HG02938 (cell line): ENCODE measurements at regions not wholly inside any gene's neighbourhood (a gene's known extent, or its start where the extent isn't known, plus 50 kb on each side); places are given as distances from the start of the nearest gene placed in this dataset.

ENCODE experiments used
- ATAC-seq: cut with Tn5 transposase; IDR thresholded peaks from one replicate; pipeline ENCODE4 v1.9.1; 2021; ENCODE audit warnings: mild to moderate bottlenecking, moderate library complexity; ENCODE audit not compliant: unreplicated experiment

DNA sequence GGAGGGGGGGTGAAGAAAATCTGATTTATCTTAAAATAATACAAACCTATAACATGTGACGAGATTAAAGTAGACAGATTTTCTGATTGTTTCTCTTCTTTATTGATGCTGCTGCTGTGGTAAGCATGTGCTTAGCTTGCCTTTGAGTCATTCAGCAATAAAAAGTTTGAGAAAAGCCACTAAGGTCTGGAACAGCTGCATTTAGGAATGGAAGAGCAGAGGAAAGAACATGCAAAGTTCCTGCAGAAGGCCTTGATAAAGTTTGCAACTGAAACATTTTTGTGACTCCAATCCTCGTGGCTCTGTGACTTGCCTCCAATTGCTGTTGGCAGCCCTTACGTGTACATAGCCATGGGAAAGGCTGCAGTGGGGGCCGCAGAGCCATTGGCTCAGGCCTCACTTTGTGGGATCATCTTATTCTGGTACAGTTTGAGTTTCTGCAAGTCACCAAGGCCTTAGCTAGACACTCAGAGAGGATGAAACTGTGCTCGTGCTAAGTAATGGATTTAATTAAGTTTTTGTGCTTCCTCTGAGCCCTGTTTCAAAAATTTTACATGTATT is 370.2 kb downstream of the AASDHPPT start:
- no peak for ATAC-seq

DNA sequence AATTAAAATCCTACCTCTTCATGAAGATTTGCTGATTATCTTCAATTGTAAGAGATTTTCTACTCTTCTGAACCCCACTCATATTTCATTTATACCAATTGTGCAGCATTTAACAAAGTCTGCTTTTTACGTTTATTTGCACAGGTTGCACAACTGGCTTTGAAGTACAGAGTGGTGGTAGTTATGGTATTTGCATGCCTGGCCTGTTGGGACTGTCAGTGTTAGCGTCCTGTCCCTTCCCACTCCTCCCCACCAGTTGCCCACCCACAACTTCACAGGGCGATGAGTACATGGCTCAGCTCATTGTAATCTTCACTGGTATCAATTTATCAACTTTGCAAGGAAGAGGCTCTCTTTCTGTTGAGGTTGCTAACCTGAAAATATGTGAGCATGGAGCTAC is 372.3 kb downstream of the AASDHPPT start:
- ATAC-seq, result no peak

DNA sequence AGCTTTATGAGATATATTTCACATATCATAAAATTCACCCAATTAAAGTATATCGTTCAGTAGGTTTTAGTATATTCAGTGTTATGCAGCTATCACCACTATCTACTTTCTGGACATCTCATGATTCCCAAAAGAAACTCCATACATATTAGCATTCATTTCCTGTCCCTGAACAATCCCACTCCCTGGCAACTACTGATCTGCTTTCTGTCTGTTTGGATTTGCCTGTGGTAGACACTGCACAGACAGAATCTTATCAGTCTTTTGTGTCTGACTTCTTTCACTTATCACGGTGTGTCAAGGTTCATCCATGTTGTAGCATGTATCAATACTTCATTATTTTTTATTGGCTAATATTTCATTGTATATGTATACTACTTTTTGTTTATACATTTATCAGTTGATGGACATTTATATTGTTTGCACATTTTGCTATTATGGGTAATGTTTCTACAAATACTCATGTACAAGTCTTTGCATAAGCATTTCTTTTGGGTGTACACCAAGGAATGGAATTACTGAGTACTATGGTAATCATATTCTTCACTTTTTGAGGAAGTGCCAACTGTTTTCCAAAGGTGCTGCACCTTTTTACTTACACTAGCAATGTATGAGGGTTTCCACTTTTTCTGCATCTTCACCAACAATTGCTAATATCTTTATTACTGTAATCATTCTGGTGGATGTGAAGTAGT is 373.9 kb downstream of the AASDHPPT start:
- no peak for ATAC-seq

DNA sequence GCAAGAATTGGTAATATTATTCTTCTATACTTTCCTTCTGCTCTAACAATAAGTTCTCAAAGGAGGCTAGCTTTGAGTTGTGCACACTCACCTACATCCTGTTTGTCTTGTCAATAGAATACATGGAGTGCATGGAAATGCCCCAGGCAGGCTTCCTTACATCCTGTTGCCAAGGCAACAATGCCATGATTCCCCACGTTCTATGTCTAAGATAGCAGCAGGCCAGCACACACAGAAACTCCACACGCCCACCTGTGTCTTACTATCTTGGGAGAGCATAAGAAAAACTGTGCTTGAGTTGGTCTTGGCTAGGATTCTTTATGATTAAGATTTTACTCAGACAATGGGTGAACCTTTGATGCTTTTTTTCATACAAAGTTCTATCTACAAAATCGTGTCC is 379.2 kb downstream of the AASDHPPT start:
- no peak for ATAC-seq

DNA sequence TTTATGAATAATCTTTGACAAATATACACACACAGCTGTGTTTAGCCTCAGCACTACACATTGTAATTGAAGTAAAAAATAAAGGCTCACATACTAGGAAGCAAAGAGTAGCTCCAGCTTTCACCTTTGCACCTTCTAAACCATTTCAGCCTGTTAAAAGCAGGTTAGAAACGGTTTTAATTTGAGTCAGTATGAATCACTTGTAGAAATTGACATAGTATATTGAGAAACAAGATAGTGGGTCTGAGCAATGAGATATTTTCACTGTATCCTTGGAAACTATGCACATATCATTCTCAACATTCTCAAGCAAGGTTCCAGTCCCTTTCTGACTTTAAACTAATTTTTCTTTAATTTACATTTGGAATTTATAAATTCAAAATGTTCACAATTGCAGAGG is 380.3 kb downstream of the AASDHPPT start:
- ATAC-seq, result no peak

DNA sequence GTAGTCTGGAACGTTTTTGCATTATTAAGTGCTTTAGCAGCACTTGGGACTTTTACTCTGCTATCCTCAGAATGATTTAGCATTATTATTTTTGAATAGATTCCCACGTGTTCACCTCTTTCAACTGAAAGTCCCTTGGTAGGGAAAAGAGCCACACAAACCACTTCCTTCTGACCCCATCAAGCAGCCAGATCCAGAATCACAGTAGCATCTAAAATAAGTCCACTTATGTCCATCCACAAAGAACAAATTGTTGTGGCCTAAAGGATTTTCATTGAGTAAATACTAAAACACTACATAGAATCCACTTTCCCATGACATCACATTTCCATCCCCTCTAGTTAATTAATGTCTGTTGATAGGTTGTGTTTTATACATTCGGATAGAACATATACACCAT is 381.7 kb downstream of the AASDHPPT start:
- ATAC-seq, result no peak

DNA sequence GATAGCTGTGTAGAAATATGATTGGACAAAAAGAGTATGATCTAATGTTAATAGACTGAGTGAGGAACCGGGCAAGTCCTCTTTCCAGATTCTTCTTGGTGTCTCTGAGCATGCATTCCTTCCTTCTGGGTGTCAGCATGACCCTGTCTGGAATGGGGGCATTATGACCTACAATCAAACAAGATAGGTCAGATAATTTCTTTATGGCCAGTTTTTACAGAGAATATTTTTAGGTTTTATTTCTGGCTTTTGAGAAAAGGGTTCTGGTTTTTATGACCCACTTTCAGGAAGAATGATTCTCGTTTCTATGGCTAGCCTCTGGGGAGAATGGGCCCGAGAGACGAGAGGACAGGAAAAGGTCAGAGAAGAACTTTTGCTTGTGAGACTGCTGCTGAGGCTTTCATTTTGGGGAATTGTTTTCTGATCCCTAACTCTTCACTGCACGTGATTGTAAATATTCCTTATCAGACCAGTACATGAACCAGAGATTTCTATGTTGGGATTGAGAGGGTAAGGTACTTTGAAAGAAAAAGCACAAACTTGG is 383.8 kb downstream of the AASDHPPT start:
- ATAC-seq, result no peak

DNA sequence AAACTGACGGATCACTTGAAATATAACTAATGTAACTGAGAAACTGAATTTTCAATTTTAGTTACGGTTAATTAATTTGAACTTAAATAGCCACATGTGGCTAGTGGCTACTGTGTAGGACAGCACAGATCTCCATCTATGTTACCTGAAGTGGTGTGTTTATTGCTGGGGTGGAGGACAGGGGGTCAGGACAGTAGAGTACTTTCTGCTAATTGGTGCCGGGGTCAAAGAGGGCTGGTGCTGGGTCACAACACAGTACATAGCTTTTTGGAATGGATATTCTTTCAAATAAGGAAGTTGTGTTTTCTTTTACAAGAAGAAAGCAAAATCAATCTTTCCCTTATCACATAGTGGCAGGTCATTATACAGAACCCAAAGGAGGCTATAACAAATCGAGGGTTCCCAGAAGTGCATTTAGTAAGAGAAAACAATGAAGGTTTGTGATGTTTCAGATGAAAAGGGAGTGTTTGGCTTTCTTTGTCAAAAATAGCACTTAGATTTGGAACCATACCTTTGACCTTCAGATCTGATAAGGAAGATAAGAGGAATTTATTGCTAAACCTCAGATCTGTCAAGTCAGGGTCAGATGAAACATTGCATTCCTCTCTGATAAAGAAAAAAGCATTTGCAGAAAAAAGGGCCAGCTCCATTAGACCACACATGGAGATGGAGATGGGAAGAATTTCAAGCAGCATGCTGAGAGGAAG is 384.5 kb downstream of the AASDHPPT start:
- ATAC-seq, result no peak

DNA sequence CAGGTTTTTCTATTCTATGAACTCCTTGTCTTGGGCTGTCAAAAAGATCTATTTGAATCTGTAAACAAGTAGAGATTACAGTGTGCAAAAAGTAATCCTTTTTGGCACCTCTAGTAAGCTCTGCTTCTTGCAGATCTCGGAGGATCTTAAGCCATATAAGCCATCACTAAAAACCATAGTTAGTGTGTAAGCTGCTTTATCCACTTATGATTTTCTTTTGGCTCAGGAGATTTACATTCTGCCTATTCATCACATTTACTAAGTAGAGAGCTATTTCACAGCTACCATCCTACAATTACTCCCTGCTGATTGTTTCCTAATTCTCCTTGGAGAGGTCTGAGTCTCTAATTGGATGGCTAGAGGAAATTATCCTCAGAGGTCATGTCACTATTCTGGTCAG is 385.7 kb downstream of the AASDHPPT start:
- ATAC-seq, result no peak

DNA sequence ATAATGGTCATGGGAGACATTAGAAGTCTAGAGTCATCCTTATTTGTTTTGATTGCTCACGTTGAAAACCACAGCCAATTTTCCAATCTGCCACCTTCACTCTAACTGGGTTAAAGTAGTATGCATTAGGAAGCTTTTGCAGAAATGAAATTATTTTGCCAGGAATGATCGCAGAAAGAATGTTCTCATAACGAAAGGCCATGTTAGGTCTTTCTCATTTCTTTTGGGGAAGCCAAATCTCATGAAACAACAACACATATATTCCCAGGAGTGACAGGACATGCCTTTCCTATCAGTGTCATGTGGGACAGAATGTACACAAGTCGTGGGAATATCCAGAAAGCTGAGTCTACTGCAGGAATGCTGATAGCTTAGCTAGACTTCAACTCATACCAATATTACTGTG is 386.3 kb downstream of the AASDHPPT start:
- no peak for ATAC-seq

DNA sequence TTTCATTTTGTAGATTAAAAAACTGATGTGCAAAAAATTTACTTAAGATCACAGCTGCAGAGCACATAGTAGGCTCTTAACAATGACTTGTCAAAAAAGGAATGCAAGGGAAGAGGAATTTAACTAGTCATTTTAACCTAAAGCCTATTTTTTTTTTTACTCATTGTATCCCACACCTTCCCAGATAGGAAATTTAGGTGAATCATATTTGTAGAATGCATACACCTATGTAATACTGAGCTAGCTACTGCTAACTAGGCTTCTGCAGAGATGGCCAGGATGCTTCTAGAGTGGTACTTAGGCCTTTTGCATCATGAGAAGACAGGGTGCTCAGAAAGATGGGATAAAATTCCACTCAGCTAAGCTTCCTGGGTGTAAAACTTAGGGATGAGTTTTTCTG is 387.3 kb downstream of the AASDHPPT start:
- no peak for ATAC-seq

DNA sequence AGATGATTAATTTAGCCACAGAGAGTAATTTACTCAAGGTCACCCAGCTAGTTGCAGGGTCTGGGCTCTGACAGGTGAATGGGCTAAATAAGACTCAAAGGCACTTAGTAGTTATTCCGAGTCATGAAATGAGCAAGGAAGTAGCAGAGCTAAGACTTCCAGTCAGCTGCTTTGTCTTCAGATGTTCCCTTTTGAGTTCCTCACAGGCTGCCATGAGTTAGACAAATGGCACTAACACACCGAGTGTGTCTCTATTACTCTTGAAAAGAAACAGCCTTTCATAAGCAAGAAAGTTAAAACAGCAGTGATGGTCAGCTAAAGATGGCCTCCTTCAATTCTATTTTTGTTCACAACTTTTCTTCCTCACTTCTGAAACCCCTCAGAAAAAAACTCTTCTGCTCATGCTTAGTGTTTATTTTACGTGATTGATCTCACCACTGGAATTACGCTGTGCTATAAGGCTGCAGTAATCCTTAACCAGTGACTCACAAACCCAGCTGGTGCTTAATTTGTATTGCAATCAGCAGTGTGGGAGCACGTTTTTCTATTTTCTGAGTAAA is 389.1 kb downstream of the AASDHPPT start:
- no peak for ATAC-seq

DNA sequence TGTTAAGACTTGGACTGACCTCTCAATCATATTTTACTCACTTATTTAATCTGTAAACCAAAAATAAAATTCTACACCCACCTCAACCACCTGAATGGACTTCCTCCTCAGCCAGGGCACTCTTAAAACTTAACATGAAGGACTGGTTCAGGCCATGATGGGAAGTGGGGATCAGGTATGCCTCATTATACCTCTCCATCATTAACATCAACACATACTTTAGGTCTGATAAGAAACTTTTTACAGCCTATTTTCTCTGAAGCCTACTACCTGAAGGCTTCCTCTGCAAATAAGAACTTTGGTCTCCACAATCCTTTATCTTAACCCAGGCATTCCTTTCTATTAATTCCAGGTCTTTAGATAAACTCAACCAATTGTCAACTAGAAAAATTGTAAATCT is 390.0 kb downstream of the AASDHPPT start:
- ATAC-seq, result no peak

DNA sequence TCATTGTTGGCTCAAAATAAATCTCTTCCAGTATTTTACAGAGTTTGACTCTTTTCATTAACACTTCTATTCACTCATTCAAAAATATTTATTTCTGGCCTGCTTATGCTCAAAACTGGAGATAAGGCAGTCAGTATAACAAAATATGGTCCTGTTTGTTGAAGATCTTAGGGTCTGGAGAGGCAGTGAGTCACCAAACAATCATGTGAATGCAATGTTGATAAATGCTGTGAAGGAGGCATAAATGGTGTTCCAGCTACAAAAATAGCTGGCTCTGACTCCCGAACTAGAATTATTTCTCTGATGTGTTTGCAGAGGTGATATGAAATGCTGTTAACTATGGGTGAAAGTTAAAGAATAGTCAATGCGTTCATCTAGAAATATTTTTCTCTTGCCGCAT is 390.6 kb downstream of the AASDHPPT start:
- ATAC-seq, result no peak

DNA sequence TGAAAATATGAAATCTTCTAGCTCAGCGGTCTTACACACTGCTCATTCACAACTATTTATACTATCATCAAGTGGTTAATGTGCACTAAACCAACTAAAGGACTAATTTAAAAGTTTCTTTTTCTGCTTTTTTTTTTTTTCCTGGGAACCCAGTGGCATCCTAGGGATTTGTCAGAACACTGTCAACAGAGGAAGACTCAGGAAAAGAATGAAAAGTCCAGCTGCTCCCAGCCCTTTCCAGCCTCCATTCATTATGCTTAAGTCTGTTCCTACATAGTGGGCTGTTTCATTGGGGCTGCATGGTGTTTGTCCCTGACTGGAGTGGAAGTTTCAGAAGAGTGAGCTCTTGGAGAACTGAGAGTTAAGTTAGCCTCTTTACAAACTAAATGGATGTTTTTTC is 391.1 kb downstream of the AASDHPPT start:
- no peak for ATAC-seq

DNA sequence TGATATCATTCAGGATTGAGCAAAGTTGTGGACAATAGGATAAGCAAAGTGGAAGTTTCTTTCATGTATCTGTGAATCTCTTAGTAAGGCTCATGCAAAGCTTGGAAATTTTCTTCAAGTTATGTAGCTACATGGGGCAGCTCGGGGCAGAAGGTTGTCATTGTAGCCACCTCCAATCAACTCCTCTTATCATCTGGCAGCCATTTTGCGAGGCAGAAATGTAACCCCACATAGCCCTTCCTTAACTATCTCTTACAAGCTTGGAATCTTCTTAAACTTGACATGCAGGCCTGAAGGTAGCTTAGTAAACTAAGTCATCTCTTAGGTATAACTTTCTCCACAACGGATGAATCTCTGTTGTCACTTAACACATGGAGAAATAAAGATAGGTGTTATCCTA is 392.8 kb downstream of the AASDHPPT start:
- no peak for ATAC-seq

DNA sequence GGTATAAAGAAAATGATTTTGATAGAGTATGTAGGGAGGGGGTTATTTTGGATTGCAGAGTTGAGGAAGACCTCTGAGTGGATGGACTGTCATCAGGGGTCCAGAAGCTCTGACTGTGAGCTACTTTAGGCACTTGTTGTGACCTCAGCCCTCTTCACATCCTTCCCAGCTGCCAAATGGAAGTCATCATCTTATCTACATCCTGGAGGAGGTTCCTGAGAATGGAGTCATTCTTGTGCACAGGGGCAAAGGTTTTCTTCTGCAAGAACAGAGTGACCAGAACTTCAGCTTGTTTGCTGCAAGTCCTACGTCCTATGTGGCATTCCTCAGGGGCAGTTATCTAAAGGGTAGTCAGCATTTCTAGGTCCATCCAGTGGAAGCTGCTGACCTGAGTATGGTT is 393.8 kb downstream of the AASDHPPT start:
- ATAC-seq, result no peak

DNA sequence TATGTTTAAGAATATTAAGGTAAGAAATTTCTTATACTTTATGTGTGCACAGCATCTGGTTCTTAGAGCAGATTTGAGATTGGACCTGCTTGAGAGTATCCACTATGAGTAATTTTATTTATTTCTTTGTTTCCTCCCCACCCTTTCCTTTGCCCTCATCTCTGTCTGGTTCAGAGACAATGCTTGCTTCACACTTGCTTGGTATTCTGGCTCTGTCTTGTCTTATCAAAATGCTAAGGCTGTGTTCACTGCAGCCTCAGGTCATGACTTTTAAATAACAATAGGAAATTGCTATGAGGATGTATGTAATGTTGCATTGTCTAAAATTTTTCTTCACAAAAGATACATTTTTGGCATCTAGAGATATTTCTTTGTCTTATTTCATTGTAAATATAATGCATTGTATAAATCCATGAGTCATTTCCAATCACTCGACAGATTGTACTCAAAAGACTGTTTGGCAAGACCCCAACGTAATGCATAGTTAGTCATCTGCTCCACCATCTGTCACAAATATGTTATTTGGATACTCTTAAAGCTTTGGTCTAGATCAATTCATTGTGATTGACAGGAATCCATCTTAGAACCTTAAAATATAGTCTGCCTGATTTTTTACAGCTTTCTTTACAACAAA is 395.7 kb downstream of the AASDHPPT start:
- no peak for ATAC-seq

DNA sequence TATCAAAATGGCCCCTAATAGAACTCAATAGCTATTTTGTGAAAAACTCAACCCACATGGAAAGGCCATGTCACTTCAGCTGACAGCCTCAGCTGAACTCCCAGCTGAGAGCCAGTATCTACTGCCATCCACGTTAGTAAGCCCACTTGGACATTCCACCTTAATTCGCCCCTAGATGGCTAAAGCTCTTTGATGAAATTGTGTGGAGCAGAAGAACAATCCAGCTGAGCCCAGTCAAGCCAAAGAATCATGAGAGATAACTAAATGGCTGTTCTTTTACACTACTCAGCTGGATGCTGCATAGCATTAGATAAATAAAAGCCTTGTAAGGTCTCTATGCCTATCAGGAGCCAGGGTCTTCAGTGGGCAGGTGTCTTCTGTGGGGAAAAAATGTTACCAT is 396.8 kb downstream of the AASDHPPT start:
- ATAC-seq, result no peak

DNA sequence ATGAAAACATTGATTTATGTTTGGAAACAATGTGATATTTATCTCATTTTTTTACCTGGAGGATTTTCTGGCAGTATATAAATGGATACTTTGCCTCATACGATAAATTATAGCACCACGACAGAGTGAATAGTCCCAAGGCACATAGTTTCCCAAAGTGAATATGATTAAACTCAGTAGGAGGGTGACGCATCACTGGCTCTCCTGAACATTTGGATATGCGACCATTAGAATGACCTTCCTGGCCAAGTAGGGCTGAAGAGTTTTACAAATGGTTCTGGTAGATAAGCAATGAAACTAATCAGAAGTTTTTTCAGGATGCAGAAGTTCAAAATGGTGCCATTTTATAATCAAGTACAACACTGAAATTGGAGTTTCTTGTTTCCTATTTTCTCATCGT is 397.7 kb downstream of the AASDHPPT start:
- ATAC-seq, result no peak

DNA sequence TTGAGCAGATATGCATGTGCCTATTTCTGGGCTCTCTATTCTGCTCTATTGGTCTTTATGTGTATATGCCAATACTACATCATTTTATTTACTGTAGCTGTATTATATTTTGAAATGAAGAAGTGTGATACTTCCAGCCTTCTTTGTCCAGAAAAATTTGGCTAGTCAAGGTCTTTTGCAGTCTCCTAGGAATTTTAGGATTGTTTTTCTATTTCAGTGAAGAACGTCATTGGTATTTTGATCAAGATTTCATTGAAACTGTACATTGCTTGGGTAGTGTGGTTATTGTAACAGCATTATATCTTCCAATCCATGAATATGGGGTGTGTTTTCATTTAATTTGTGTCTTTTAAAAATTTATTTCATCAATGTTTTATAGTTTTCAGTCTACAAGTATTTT is 400.3 kb downstream of the AASDHPPT start:
- no peak for ATAC-seq
